Right lobe of liver (tissue), 6 donors: ENCODE measurements at regions not wholly inside any gene's neighbourhood (a gene's known extent, or its start where the extent isn't known, plus 50 kb on each side); places are given as distances from the start of the nearest gene placed in this dataset.
A peak's percentile ranks its signal among the peaks of the same experiment; 100 is the strongest.

Experiments
- ATAC-seq, 4 donors: fragments of 200-7000 bp; cut with Tn5 transposase; one replicate each; pipeline ENCODE4 v1.9.1; 2020; ENCODE audit warnings: mild to moderate bottlenecking in 4 of 4, moderate library complexity in 4 of 4
- DNase-seq, 3 donors: peaks; one replicate each; pipeline ENCODE4 v3.0.0-alpha.2; 2020
- H3K27ac ChIP-seq, 3 donors: fragments of 200-600 bp; one replicate each; pipeline ENCODE4 v1.8.0; 2022
- H3K27me3 ChIP-seq, 2 donors: fragments of 200-600 bp; one replicate each; pipeline ENCODE4 v1.8.0; 2022
- H3K36me3 ChIP-seq, 4 donors: fragments of 200-600 bp; sonication (generic) in 1 of 4; one replicate each; pipeline versions ENCODE4 v1.5.1 to v1.8.0; 2017 to 2022; ENCODE audit warnings: control low read depth in 1 of 4
- H3K4me1 ChIP-seq, 4 donors: fragments of 200-600 bp; sonication (generic) in 1 of 4; one replicate each; pipeline versions ENCODE4 v1.5.1 to v1.8.0; 2017 to 2022; ENCODE audit warnings: control low read depth in 1 of 4
- H3K4me3 ChIP-seq, 3 donors: fragments of 200-600 bp; one replicate each; pipeline ENCODE4 v1.8.0; 2022
- H3K9me3 ChIP-seq, 4 donors: fragments of 200-600 bp; sonication (generic) in 1 of 4; one replicate each; pipeline versions ENCODE4 v1.5.1 to v1.8.0; 2017 to 2022; ENCODE audit warnings: control low read depth in 1 of 4
- POLR2A ChIP-seq: fragments of 450-650 bp; IDR thresholded peaks from one replicate; pipeline ENCODE4 v1.6.1; 2017; ENCODE audit warnings: antibody characterized with exemption, mild to moderate bottlenecking
- WGBS: methylation state at CpG from one replicate; pipeline ENCODE4 v1.1.6; 2018; ENCODE audit warnings: low coverage, low lambda C conversion rate; ENCODE audit not compliant: insufficient coverage; ENCODE audit errors: missing lambda C conversion rate; 5-methylcytosine and 5-hydroxymethylcytosine counted together
- intact Hi-C, 2 donors: fragments of 100-400 bp; cut with DNase I; formaldehyde crosslinking; loops; one replicate each; pipeline versions ENCODE4 v1.11.2 to v1.14.1; 2022
- TF ChIP-seq, protein P1 (sequence below), 4 donors: fragments of 200-600 bp in 3 of 4; fragments of 450-650 bp in 1 of 4; IDR thresholded peaks; one replicate each; pipeline versions ENCODE4 v1.5.1 to v1.8.0; 2016 to 2022; ENCODE audit warnings: antibody characterized with exemption in 4 of 4, mild to moderate bottlenecking in 2 of 4
- donor health status: DM: no; HTN: yes; CAD: no.
- donor health status: DM: no; HTN: no; CAD: no.
- donor health status: DM: no; HTN: no; CAD: no.
- donor health status: DM: no; HTN: yes; CAD: no.
- donor health status: DM: no; HTN: yes; CAD: no.

DNA sequence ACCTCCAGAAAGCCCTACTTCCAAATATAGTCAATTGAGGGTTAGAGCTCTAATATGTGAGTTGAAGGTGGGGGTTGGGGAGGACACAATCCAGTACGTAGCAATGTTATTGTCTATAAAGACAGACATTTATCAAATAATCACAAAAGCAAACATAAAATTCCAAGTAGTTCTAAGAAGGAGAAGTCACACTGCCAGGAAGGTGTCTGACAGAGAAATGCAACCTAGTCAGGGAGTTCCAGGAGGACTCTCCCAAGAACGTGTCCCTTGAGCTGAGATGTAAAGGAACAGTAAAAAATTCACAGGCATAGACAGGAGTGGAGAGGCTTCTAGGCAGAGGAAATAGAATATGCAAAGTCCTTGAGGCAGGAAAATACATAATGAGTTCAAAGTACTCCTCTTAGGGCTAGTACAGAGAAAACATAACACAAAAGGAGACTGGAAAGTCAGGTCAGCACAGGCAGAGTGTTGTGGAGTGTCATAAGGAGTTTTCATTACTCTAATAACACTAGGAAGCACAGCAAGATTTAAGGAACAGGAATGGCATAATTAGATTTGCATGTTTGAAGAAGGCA is 277.6 kb upstream of the STT3B start:
- Histone ChIP-seq H3K4me1 (no peaks in the 10 kb centered on the region), H3K36me3 (no peaks in the 10 kb centered on the region), H3K9me3 (no peaks in the 10 kb centered on the region), H3K27ac (no peak overlapping the region), H3K4me3 (no peak overlapping the region), H3K27me3 (no peaks in the 10 kb centered on the region)
- no peak for ATAC-seq
- DNase-seq, result no peak
- WGBS, result 74% methylated on average over 2 of the region's 2 CpGs
- TF ChIP-seq, protein P1, sequence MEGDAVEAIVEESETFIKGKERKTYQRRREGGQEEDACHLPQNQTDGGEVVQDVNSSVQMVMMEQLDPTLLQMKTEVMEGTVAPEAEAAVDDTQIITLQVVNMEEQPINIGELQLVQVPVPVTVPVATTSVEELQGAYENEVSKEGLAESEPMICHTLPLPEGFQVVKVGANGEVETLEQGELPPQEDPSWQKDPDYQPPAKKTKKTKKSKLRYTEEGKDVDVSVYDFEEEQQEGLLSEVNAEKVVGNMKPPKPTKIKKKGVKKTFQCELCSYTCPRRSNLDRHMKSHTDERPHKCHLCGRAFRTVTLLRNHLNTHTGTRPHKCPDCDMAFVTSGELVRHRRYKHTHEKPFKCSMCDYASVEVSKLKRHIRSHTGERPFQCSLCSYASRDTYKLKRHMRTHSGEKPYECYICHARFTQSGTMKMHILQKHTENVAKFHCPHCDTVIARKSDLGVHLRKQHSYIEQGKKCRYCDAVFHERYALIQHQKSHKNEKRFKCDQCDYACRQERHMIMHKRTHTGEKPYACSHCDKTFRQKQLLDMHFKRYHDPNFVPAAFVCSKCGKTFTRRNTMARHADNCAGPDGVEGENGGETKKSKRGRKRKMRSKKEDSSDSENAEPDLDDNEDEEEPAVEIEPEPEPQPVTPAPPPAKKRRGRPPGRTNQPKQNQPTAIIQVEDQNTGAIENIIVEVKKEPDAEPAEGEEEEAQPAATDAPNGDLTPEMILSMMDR (IDR thresholded peaks at IDR 0.05), result no peak
- TF ChIP-seq POLR2A, result no peak
- intact Hi-C loops, result no loop called here

DNA sequence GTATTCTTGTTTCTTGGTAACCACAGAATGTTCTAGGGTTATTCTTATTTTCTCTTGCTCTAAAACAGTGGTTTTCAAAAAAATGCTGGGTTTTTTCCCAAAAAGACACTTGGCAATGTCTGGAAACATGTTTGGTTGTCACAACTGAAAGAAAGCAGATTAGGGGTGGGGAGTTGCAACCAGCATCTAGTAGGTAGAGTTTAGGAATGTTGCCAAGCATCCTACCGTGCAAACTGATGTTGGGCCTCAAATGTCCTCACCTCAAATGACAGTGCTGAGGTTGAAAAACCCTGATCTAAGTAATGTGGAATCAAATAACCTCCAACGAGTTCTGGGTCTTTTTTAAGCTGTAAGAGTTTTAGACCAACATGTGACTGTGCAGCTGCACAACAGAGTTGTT is 270.5 kb upstream of the STT3B start:
- no peak for DNase-seq
- TF ChIP-seq POLR2A, result no peak
- TF ChIP-seq, protein P1 (IDR thresholded peaks at IDR 0.05), result no peak
- Histone ChIP-seq H3K4me3 (no peak overlapping the region), H3K9me3 (no peaks in the 10 kb centered on the region), H3K27me3 (no peaks in the 10 kb centered on the region), H3K4me1 (no peaks in the 10 kb centered on the region), H3K27ac (no peak overlapping the region), H3K36me3 (no peaks in the 10 kb centered on the region)
- intact Hi-C loops, result no loop called here
- ATAC-seq, result no peak
- 61% methylated on average over 2 of the region's 2 CpGs for WGBS

DNA sequence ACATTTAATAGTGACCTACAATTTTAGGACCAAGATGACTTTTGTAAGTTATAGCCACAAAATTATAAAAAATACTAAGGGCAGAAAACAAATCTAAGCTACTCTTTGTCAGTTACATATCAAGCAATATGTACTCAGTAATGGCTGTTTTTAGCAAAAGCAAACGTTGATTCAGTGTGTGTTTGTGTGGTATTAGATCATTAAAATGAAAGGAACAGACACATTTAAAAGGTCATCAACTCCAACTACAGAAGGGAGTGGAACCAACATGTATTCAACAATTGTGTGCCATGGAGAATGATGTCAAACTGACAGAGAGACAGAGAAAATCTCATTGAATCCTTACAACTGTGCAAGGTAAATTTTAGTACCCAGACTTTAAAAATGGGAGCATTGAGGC is 268.8 kb upstream of the STT3B start:
- H3K4me1 ChIP-seq, result no peaks in the 10 kb centered on the region
- intact Hi-C loops, result no loop called here
- no peak overlapping the region for H3K27ac ChIP-seq
- H3K9me3 ChIP-seq, result no peaks in the 10 kb centered on the region
- no peak overlapping the region for H3K4me3 ChIP-seq
- ATAC-seq (no peak), DNase-seq (no peak)
- H3K36me3 ChIP-seq, result no peaks in the 10 kb centered on the region
- TF ChIP-seq, protein P1 (IDR thresholded peaks at IDR 0.05), result no peak
- no peak for TF ChIP-seq POLR2A
- H3K27me3 ChIP-seq, result no peaks in the 10 kb centered on the region
- 25% methylated on average over 1 of the region's 1 CpG for WGBS

DNA sequence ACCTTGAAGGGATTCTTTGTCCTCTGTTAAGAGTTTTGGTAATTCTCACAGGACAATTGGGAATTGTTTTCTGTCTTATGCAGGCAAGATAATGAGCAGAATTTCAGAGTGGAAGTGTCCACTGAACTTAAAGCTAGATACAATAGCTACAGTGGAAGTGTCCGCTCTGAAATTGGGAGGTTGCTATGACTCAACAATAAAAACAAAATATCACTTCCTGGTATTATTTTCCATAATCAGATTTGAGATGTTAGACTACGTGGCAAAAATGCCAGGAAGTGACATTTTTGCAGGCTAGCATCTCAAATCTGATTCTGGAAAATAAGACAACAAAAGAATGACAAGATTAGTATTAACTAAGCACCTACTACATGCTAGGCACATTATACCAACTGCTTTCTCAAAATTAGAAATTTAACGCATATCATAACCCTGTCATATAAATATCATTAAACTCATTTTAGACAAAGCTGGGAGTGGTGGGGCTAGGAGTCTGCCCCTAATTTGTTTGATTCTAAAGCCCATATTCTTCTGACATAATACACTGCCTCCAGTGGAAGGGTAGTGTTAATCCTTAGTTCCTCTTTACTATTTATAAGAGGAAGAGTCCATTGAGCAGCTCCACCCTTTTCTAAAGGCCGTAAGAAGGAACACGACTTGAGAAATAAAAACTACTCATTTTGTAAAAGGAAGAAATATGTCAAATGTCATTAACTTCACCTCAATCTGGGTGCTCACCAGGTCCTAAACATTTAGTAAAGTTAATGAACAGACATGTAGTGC is 266.9 kb upstream of the STT3B start:
- ATAC-seq (peak; percentile 28 to 66 (median 31)), DNase-seq (no peak)
- H3K27me3 ChIP-seq, result no peaks in the 10 kb centered on the region
- no peak overlapping the region for H3K27ac ChIP-seq
- intact Hi-C loops, result no loop called here
- H3K4me3 ChIP-seq, result no peak overlapping the region
- 62% methylated on average over 5 of the region's 5 CpGs for WGBS
- H3K9me3 ChIP-seq, result no peaks in the 10 kb centered on the region
- no peaks in the 10 kb centered on the region for H3K36me3 ChIP-seq
- TF ChIP-seq, protein P1 (IDR thresholded peaks at IDR 0.05), result no peak
- TF ChIP-seq POLR2A, result no peak
- H3K4me1 ChIP-seq, result no peaks in the 10 kb centered on the region
